OCI-LY3 (cell line): ENCODE measurements at regions not wholly inside any gene's neighbourhood (a gene's known extent, or its start where the extent isn't known, plus 50 kb on each side); places are given as distances from the start of the nearest gene placed in this dataset.

Source experiments
- EZH2phosphoT487 ChIP-seq: fragments of 200-600 bp; shearing (Covaris generic); IDR thresholded peaks from 2 replicates; pipeline ENCODE4 v1.6.1; 2018; ENCODE audit warnings: antibody characterized with exemption, mixed run types, low read depth
- TF ChIP-seq, protein P1 (sequence below): fragments of 200-600, 300-600 bp; sonication (generic); IDR thresholded peaks from 2 replicates; pipeline ENCODE4 v1.5.1; 2014; ENCODE audit warnings: antibody characterized with exemption, low read length, low read depth

DNA sequence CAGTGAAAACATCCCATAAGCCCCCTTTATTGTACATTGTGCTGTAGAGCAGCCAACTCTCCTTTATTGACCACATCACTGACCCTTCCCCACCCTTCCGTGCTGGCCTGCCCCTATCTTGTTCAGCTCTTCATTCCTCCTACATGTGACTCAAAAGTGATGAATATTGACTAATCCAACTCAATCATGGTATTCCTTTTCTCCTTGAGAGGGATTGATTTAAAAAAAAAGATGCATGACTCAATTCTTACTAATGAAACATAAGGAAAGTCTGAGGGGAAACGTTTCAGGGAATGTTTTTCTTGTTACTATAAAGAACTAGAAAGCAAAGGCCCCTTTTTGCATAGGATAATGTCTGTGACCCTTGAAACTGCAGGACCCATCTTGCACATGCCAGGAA lies 125.2 kb upstream of the SOX9 start:
- TF ChIP-seq, protein P1, sequence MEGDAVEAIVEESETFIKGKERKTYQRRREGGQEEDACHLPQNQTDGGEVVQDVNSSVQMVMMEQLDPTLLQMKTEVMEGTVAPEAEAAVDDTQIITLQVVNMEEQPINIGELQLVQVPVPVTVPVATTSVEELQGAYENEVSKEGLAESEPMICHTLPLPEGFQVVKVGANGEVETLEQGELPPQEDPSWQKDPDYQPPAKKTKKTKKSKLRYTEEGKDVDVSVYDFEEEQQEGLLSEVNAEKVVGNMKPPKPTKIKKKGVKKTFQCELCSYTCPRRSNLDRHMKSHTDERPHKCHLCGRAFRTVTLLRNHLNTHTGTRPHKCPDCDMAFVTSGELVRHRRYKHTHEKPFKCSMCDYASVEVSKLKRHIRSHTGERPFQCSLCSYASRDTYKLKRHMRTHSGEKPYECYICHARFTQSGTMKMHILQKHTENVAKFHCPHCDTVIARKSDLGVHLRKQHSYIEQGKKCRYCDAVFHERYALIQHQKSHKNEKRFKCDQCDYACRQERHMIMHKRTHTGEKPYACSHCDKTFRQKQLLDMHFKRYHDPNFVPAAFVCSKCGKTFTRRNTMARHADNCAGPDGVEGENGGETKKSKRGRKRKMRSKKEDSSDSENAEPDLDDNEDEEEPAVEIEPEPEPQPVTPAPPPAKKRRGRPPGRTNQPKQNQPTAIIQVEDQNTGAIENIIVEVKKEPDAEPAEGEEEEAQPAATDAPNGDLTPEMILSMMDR, result no peak
- TF ChIP-seq EZH2phosphoT487, result no peak
